Panc1 (cell line): ENCODE measurements at regions not wholly inside any gene's neighbourhood (a gene's known extent, or its start where the extent isn't known, plus 50 kb on each side); places are given as distances from the start of the nearest gene placed in this dataset.

Source experiments
- ATAC-seq: fragments of 200-7000 bp; cut with Tn5 transposase; 2 replicates; pipeline ENCODE4 v1.9.1; 2020; ENCODE audit warnings: mild to moderate bottlenecking, moderate library complexity
- BruUV-seq: library from RNA; stranded (reverse); fragments of 400-500 nt; replicated peaks from 2 replicates; lab custom pipeline; 2021; lab: Mats Ljungman, UMichigan
- CTCF ChIA-PET: fragments of 300-600 bp; sonication (Branson Sonifier 250); formaldehyde crosslinking; loops from one replicate; lab custom pipeline; 2022; ENCODE audit warnings: antibody characterized with exemption; lab: Charles Lee
- POLR2A ChIA-PET: fragments of 300-600 bp; sonication (Branson Sonifier 250); formaldehyde crosslinking; loops from one replicate; lab custom pipeline; 2022; ENCODE audit warnings: antibody characterized with exemption; lab: Charles Lee
- DNase-seq: peaks from one replicate; pipeline ENCODE4 v3.0.0-alpha.2; 2010; ENCODE audit warnings: low read depth, low spot score
- H3K27ac ChIP-seq: 2 replicates; pipeline ENCODE4 v1.5.1; 2011; ENCODE audit warnings: mild to moderate bottlenecking, low read length, inconsistent platforms
- H3K27me3 ChIP-seq: fragments of 200-500 bp; sonication (Bioruptor generic); 2 replicates; pipeline ENCODE4 v1.6.0; 2014; ENCODE audit warnings: low read length, inconsistent platforms; ENCODE audit not compliant: control insufficient read depth, insufficient read depth
- H3K36me3 ChIP-seq: fragments of 200-500 bp; sonication (Bioruptor generic); 2 replicates; pipeline ENCODE4 v1.5.1; 2014; ENCODE audit warnings: inconsistent platforms, mild to moderate bottlenecking, low read length, moderate library complexity; ENCODE audit not compliant: control insufficient read depth, insufficient read depth
- H3K4me1 ChIP-seq: 2 replicates; pipeline ENCODE4 v1.5.1; 2011; ENCODE audit warnings: inconsistent platforms, mild to moderate bottlenecking, low read length, moderate library complexity; ENCODE audit not compliant: control insufficient read depth, insufficient read depth
- H3K4me3 ChIP-seq, 2 experiments: 2 replicates each; pipeline ENCODE4 v1.5.1; 2011 to 2012; ENCODE audit warnings: low read depth in 2 of 2, low read length in 2 of 2, mild to moderate bottlenecking in 2 of 2, inconsistent platforms in 1 of 2, moderate library complexity in 1 of 2
- H3K9me3 ChIP-seq: fragments of 200-500 bp; sonication (Bioruptor generic); 2 replicates; pipeline ENCODE4 v1.5.1; 2014; ENCODE audit warnings: low read depth, mild to moderate bottlenecking, inconsistent platforms, low read length, moderate library complexity; ENCODE audit not compliant: control insufficient read depth, insufficient read depth
- POLR2AphosphoS5 ChIP-seq: IDR thresholded peaks from 2 replicates; pipeline ENCODE4 v1.6.1; 2012; ENCODE audit warnings: mild to moderate bottlenecking, low read depth, low read length, moderate library complexity
- REST ChIP-seq, 2 experiments: IDR thresholded peaks; 2 replicates each; pipeline ENCODE4 v1.6.1; 2011 to 2012; ENCODE audit warnings: low read depth in 2 of 2, control low read depth in 1 of 2, low read length in 1 of 2, mild to moderate bottlenecking in 1 of 2, moderate library complexity in 1 of 2; ENCODE audit not compliant: insufficient read depth in 1 of 2
- SIN3A ChIP-seq: IDR thresholded peaks from 2 replicates; pipeline ENCODE4 v1.6.1; 2012; ENCODE audit warnings: low read depth, mild to moderate bottlenecking, low read length, moderate library complexity, borderline replicate concordance; ENCODE audit not compliant: insufficient read depth
- TCF7L2 ChIP-seq: IDR thresholded peaks from 2 replicates; pipeline ENCODE4 v1.6.1; 2011; ENCODE audit warnings: mild to moderate bottlenecking, low read depth, low read length, inconsistent platforms
- in situ Hi-C: cut with HindIII; loops from 2 replicates; pipeline ENCODE4 v1.10.0; 2016; ENCODE audit warnings: low sequenced_read_pairs, low pct_unique_long_range_greater_than_20kb
- intact Hi-C: fragments of 100-400 bp; cut with micrococcal nuclease; formaldehyde crosslinking; loops from one replicate; pipeline ENCODE4 v1.10.0; 2022; ENCODE audit not compliant: unreplicated experiment
- TF ChIP-seq, protein P1 (sequence below): fragments of 450-650 bp; IDR thresholded peaks from 2 replicates; pipeline ENCODE4 v1.5.1; 2017; ENCODE audit warnings: mild to moderate bottlenecking

- no peaks in the 10 kb centered on the region for H3K9me3 ChIP-seq
- CTCF ChIA-PET: no interaction called here
- no peak overlapping the region for H3K4me3 ChIP-seq
- ATAC-seq (no peak), DNase-seq (no peak)
- POLR2A ChIA-PET: no interaction called here
- TF ChIP-seq SIN3A: no peak
- no peaks in the 10 kb centered on the region for H3K4me1 ChIP-seq
- no peaks in the 10 kb centered on the region for H3K36me3 ChIP-seq
- no peak overlapping the region for H3K27ac ChIP-seq
- intact Hi-C loops: no loop called here
- in situ Hi-C loops: no loop called here
- H3K27me3 ChIP-seq: no peaks in the 10 kb centered on the region
- BruUV-seq: no TSS peak
These were observed 84.6 kb upstream of the WDR72 start for GRCh38 chr15:53843869-53844569.

DNA sequence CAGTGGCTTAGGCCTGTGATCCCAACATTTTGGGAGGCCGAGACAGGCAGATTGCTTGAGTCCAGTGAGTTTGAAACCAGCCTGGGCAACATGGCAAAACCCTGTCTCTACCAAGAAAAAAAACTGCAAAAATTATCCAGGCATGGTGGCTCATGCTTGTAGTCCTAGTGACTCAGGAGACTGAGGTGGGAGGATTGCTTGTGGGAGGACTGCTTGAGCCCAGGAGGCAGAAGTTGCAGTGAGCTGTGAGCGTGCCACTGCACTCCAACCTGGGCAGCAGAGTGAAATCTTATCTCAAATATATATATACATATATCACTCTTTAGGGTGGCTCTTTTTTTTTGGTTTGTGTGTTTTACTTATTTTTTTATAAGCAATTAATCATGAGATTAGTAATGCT lies 83.7 kb upstream of the WDR72 start:
- TF ChIP-seq REST (IDR thresholded peaks at IDR 0.05; ENCODE audit: insufficient read depth in 1 of 2, low read depth in 2 of 2, low read length in 1 of 2) (no peak), POLR2AphosphoS5 (no peak), TCF7L2 (no peak), SIN3A (no peak)
- TF ChIP-seq, protein P1, sequence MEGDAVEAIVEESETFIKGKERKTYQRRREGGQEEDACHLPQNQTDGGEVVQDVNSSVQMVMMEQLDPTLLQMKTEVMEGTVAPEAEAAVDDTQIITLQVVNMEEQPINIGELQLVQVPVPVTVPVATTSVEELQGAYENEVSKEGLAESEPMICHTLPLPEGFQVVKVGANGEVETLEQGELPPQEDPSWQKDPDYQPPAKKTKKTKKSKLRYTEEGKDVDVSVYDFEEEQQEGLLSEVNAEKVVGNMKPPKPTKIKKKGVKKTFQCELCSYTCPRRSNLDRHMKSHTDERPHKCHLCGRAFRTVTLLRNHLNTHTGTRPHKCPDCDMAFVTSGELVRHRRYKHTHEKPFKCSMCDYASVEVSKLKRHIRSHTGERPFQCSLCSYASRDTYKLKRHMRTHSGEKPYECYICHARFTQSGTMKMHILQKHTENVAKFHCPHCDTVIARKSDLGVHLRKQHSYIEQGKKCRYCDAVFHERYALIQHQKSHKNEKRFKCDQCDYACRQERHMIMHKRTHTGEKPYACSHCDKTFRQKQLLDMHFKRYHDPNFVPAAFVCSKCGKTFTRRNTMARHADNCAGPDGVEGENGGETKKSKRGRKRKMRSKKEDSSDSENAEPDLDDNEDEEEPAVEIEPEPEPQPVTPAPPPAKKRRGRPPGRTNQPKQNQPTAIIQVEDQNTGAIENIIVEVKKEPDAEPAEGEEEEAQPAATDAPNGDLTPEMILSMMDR: no peak
- in situ Hi-C loops (no loop called here), intact Hi-C loops (no loop called here)
- ATAC-seq (no peak), DNase-seq (no peak)
- Histone ChIP-seq H3K36me3 (no peaks in the 10 kb centered on the region), H3K4me1 (no peaks in the 10 kb centered on the region), H3K4me3 (no peak overlapping the region), H3K27ac (no peak overlapping the region), H3K27me3 (no peaks in the 10 kb centered on the region), H3K9me3 (no peaks in the 10 kb centered on the region)
- CTCF ChIA-PET: no interaction called here
- BruUV-seq: no TSS peak
- POLR2A ChIA-PET: no interaction called here

DNA sequence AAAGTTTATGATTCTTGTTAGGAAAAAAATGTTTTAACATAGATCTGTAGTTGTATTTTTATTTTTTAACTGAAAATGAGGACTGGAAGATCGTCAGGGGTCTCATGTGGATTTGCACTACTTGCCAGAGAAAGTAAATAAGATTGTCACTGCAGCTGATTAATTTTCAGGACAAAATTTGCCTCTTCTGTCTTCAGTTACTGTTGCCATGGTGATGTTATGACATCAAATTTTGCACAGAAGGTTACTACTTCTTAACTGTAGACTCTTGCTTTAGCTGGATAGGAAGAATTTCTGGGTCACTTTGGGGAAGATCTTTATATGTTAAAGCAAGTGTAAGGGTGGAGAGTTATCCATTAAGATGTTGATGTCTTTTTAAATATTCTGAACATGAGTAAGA lies 82.2 kb upstream of the WDR72 start:
- ATAC-seq: no peak
- Histone ChIP-seq H3K4me3 (no peak overlapping the region), H3K27ac (no peak overlapping the region), H3K36me3 (no peaks in the 10 kb centered on the region), H3K9me3 (no peaks in the 10 kb centered on the region), H3K27me3 (no peaks in the 10 kb centered on the region), H3K4me1 (no peaks in the 10 kb centered on the region)
- TF ChIP-seq, protein P1: no peak
- TF ChIP-seq REST (IDR thresholded peaks at IDR 0.05; ENCODE audit: insufficient read depth in 1 of 2, low read depth in 2 of 2, low read length in 1 of 2): no peak
- TF ChIP-seq SIN3A: no peak
- no peak for TF ChIP-seq TCF7L2
- TF ChIP-seq POLR2AphosphoS5: no peak
- ChIA-PET CTCF (no interaction called here), POLR2A (no interaction called here)
- no TSS peak for BruUV-seq
- intact Hi-C loops (no loop called here), in situ Hi-C loops (no loop called here)
- DNase-seq: no peak
